ENCODE measurements at regions not wholly inside any gene's neighbourhood (a gene's known extent, or its start where the extent isn't known, plus 50 kb on each side); places are given as distances from the start of the nearest gene placed in this dataset.
"Not testable (repeated sequence)": the region's sequence is repeated elsewhere in the genome, so short reads cannot be mapped to it uniquely, and the experiment has no call there.

GRCh38 chr12:124091835-124092234, 118.8 kb downstream of the ZNF664 start:
- no peak overlapping the region for H3K27ac ChIP-seq (ENCODE audit: low read length)
- H3K9me3 ChIP-seq (ENCODE audit: low read length): no peaks in the 10 kb centered on the region
- H3K27me3 ChIP-seq (ENCODE audit: low read length): no peaks in the 10 kb centered on the region
- no peaks in the 10 kb centered on the region for H3K79me2 ChIP-seq (ENCODE audit: low read length)
- H3K36me3 ChIP-seq (ENCODE audit: insufficient read depth, low read length): no peaks in the 10 kb centered on the region
- no peaks in the 10 kb centered on the region for H3K9me2 ChIP-seq (replicated peaks; ENCODE audit: insufficient read depth, low read length)
- no peak for DNase-seq
- no peak overlapping the region for H3K4me2 ChIP-seq (ENCODE audit: low read depth, low read length, poor library complexity, severe bottlenecking)
- H3K9ac ChIP-seq (ENCODE audit: low read length): no peak overlapping the region
- H2AFZ ChIP-seq (ENCODE audit: low read length): no peak overlapping the region
- H3K4me1 ChIP-seq (ENCODE audit: low read length): no peaks in the 10 kb centered on the region
- no peak overlapping the region for H3K4me3 ChIP-seq (ENCODE audit: low read length)
- no peaks in the 10 kb centered on the region for H4K20me1 ChIP-seq (ENCODE audit: insufficient read depth, low read depth, low read length)

GRCh38 chr12:124092532-124092931, 119.5 kb downstream of the ZNF664 start:
- H3K9me2 ChIP-seq (replicated peaks; ENCODE audit: insufficient read depth, low read length); H3K27me3 ChIP-seq (ENCODE audit: low read length); H4K20me1 ChIP-seq (ENCODE audit: insufficient read depth, low read depth, low read length); H3K36me3 ChIP-seq (ENCODE audit: insufficient read depth, low read length); DNase-seq; H3K4me3 ChIP-seq (ENCODE audit: low read length); H3K9ac ChIP-seq (ENCODE audit: low read length); H2AFZ ChIP-seq (ENCODE audit: low read length); H3K9me3 ChIP-seq (ENCODE audit: low read length); H3K27ac ChIP-seq (ENCODE audit: low read length); H3K79me2 ChIP-seq (ENCODE audit: low read length); H3K4me1 ChIP-seq (ENCODE audit: low read length); H3K4me2 ChIP-seq (ENCODE audit: low read depth, low read length, poor library complexity, severe bottlenecking): not testable (repeated sequence)

- no peak for DNase-seq
- no peak overlapping the region for H3K27ac ChIP-seq (ENCODE audit: low read length)
- no peaks in the 10 kb centered on the region for H3K4me1 ChIP-seq (ENCODE audit: low read length)
- no peaks in the 10 kb centered on the region for H4K20me1 ChIP-seq (ENCODE audit: insufficient read depth, low read depth, low read length)
- H3K9me2 ChIP-seq (replicated peaks; ENCODE audit: insufficient read depth, low read length): no peaks in the 10 kb centered on the region
- no peak overlapping the region for H2AFZ ChIP-seq (ENCODE audit: low read length)
- H3K4me3 ChIP-seq (ENCODE audit: low read length): no peak overlapping the region
- no peaks in the 10 kb centered on the region for H3K27me3 ChIP-seq (ENCODE audit: low read length)
- H3K9me3 ChIP-seq (ENCODE audit: low read length): no peaks in the 10 kb centered on the region
- no peaks in the 10 kb centered on the region for H3K36me3 ChIP-seq (ENCODE audit: insufficient read depth, low read length)
- H3K9ac ChIP-seq (ENCODE audit: low read length): no peak overlapping the region
- no peaks in the 10 kb centered on the region for H3K79me2 ChIP-seq (ENCODE audit: low read length)
- H3K4me2 ChIP-seq (ENCODE audit: low read depth, low read length, poor library complexity, severe bottlenecking): no peak overlapping the region
Measured at GRCh38 chr12:124093297-124093696, 120.3 kb downstream of the ZNF664 start.

GRCh38 chr12:124094188-124094587, 121.2 kb downstream of the ZNF664 start:
- H2AFZ ChIP-seq (ENCODE audit: low read length): no peak overlapping the region
- no peak overlapping the region for H3K4me3 ChIP-seq (ENCODE audit: low read length)
- H3K36me3 ChIP-seq (ENCODE audit: insufficient read depth, low read length): no peaks in the 10 kb centered on the region
- no peaks in the 10 kb centered on the region for H3K79me2 ChIP-seq (ENCODE audit: low read length)
- H3K27me3 ChIP-seq (ENCODE audit: low read length): no peaks in the 10 kb centered on the region
- no peak overlapping the region for H3K27ac ChIP-seq (ENCODE audit: low read length)
- H3K9me3 ChIP-seq (ENCODE audit: low read length): no peaks in the 10 kb centered on the region
- no peak for DNase-seq
- H3K4me1 ChIP-seq (ENCODE audit: low read length): no peaks in the 10 kb centered on the region
- H3K4me2 ChIP-seq (ENCODE audit: low read depth, low read length, poor library complexity, severe bottlenecking): no peak overlapping the region
- no peak overlapping the region for H3K9ac ChIP-seq (ENCODE audit: low read length)
- no peaks in the 10 kb centered on the region for H4K20me1 ChIP-seq (ENCODE audit: insufficient read depth, low read depth, low read length)
- H3K9me2 ChIP-seq (replicated peaks; ENCODE audit: insufficient read depth, low read length): no peaks in the 10 kb centered on the region

- no peaks in the 10 kb centered on the region for H3K4me1 ChIP-seq (ENCODE audit: low read length)
- H2AFZ ChIP-seq (ENCODE audit: low read length): no peak overlapping the region
- H3K36me3 ChIP-seq (ENCODE audit: insufficient read depth, low read length): no peaks in the 10 kb centered on the region
- H4K20me1 ChIP-seq (ENCODE audit: insufficient read depth, low read depth, low read length): no peaks in the 10 kb centered on the region
- H3K9me3 ChIP-seq (ENCODE audit: low read length): no peaks in the 10 kb centered on the region
- H3K4me2 ChIP-seq (ENCODE audit: low read depth, low read length, poor library complexity, severe bottlenecking): no peak overlapping the region
- no peaks in the 10 kb centered on the region for H3K79me2 ChIP-seq (ENCODE audit: low read length)
- no peak overlapping the region for H3K9ac ChIP-seq (ENCODE audit: low read length)
- H3K9me2 ChIP-seq (replicated peaks; ENCODE audit: insufficient read depth, low read length): no peaks in the 10 kb centered on the region
- H3K27ac ChIP-seq (ENCODE audit: low read length): no peak overlapping the region
- H3K27me3 ChIP-seq (ENCODE audit: low read length): no peaks in the 10 kb centered on the region
- DNase-seq: no peak
- H3K4me3 ChIP-seq (ENCODE audit: low read length): no peak overlapping the region
Measured at GRCh38 chr12:124094733-124095132, 121.7 kb downstream of the ZNF664 start.

- H3K27ac ChIP-seq (ENCODE audit: low read length): no peak overlapping the region
- no peaks in the 10 kb centered on the region for H3K9me3 ChIP-seq (ENCODE audit: low read length)
- H3K9me2 ChIP-seq (replicated peaks; ENCODE audit: insufficient read depth, low read length): no peaks in the 10 kb centered on the region
- no peaks in the 10 kb centered on the region for H3K27me3 ChIP-seq (ENCODE audit: low read length)
- no peak overlapping the region for H3K9ac ChIP-seq (ENCODE audit: low read length)
- H3K4me2 ChIP-seq (ENCODE audit: low read depth, low read length, poor library complexity, severe bottlenecking): no peak overlapping the region
- no peaks in the 10 kb centered on the region for H3K36me3 ChIP-seq (ENCODE audit: insufficient read depth, low read length)
- no peak for DNase-seq
- H2AFZ ChIP-seq (ENCODE audit: low read length): no peak overlapping the region
- H4K20me1 ChIP-seq (ENCODE audit: insufficient read depth, low read depth, low read length): no peaks in the 10 kb centered on the region
- no peaks in the 10 kb centered on the region for H3K79me2 ChIP-seq (ENCODE audit: low read length)
- H3K4me1 ChIP-seq (ENCODE audit: low read length): no peaks in the 10 kb centered on the region
- no peak overlapping the region for H3K4me3 ChIP-seq (ENCODE audit: low read length)
Measured at GRCh38 chr12:124096109-124096508, 123.1 kb downstream of the ZNF664 start.

- H3K36me3 ChIP-seq (ENCODE audit: insufficient read depth, low read length): no peaks in the 10 kb centered on the region
- no peak overlapping the region for H3K27ac ChIP-seq (ENCODE audit: low read length)
- DNase-seq: no peak
- no peaks in the 10 kb centered on the region for H3K9me3 ChIP-seq (ENCODE audit: low read length)
- H3K4me1 ChIP-seq (ENCODE audit: low read length): no peaks in the 10 kb centered on the region
- no peak overlapping the region for H3K4me2 ChIP-seq (ENCODE audit: low read depth, low read length, poor library complexity, severe bottlenecking)
- no peaks in the 10 kb centered on the region for H3K9me2 ChIP-seq (replicated peaks; ENCODE audit: insufficient read depth, low read length)
- no peak overlapping the region for H3K9ac ChIP-seq (ENCODE audit: low read length)
- no peak overlapping the region for H2AFZ ChIP-seq (ENCODE audit: low read length)
- H4K20me1 ChIP-seq (ENCODE audit: insufficient read depth, low read depth, low read length): no peaks in the 10 kb centered on the region
- no peaks in the 10 kb centered on the region for H3K27me3 ChIP-seq (ENCODE audit: low read length)
- H3K79me2 ChIP-seq (ENCODE audit: low read length): no peaks in the 10 kb centered on the region
- H3K4me3 ChIP-seq (ENCODE audit: low read length): no peak overlapping the region
Measured at GRCh38 chr12:124096869-124097434, 123.9 kb downstream of the ZNF664 start.

GRCh38 chr12:124097701-124098100, 124.7 kb downstream of the ZNF664 start:
- no peaks in the 10 kb centered on the region for H4K20me1 ChIP-seq (ENCODE audit: insufficient read depth, low read depth, low read length)
- H3K9ac ChIP-seq (ENCODE audit: low read length): no peak overlapping the region
- no peaks in the 10 kb centered on the region for H3K79me2 ChIP-seq (ENCODE audit: low read length)
- H2AFZ ChIP-seq (ENCODE audit: low read length): no peak overlapping the region
- no peak for DNase-seq
- no peaks in the 10 kb centered on the region for H3K27me3 ChIP-seq (ENCODE audit: low read length)
- no peaks in the 10 kb centered on the region for H3K4me1 ChIP-seq (ENCODE audit: low read length)
- no peak overlapping the region for H3K27ac ChIP-seq (ENCODE audit: low read length)
- no peaks in the 10 kb centered on the region for H3K36me3 ChIP-seq (ENCODE audit: insufficient read depth, low read length)
- no peaks in the 10 kb centered on the region for H3K9me3 ChIP-seq (ENCODE audit: low read length)
- no peaks in the 10 kb centered on the region for H3K9me2 ChIP-seq (replicated peaks; ENCODE audit: insufficient read depth, low read length)
- no peak overlapping the region for H3K4me3 ChIP-seq (ENCODE audit: low read length)
- no peak overlapping the region for H3K4me2 ChIP-seq (ENCODE audit: low read depth, low read length, poor library complexity, severe bottlenecking)

Data from Karpas-422 (cell line).